Mucosa of rectum (tissue), 2 donors: ENCODE measurements at regions not wholly inside any gene's neighbourhood (a gene's known extent, or its start where the extent isn't known, plus 50 kb on each side); places are given as distances from the start of the nearest gene placed in this dataset.

ENCODE experiments used
- H3K27ac ChIP-seq, 2 donors: one replicate each; pipeline ENCODE4 v1.7.0; 2013; ENCODE audit warnings: inconsistent platforms in 2 of 2, low read depth in 2 of 2, low read length in 2 of 2
- H3K27me3 ChIP-seq, 2 donors: one replicate each; pipeline ENCODE4 v1.7.0; 2013; ENCODE audit warnings: low read length in 2 of 2; ENCODE audit not compliant: control insufficient read depth in 2 of 2, insufficient read depth in 2 of 2
- H3K36me3 ChIP-seq, 2 donors: one replicate each; pipeline ENCODE4 v1.7.0; 2013; ENCODE audit warnings: low read length in 2 of 2; ENCODE audit not compliant: control insufficient read depth in 2 of 2, insufficient read depth in 2 of 2
- H3K4me1 ChIP-seq, 2 donors: one replicate each; pipeline ENCODE4 v1.7.0; 2013; ENCODE audit warnings: low read length in 2 of 2, mild to moderate bottlenecking in 1 of 2; ENCODE audit not compliant: control insufficient read depth in 2 of 2, insufficient read depth in 2 of 2
- H3K4me3 ChIP-seq, 2 donors: one replicate each; pipeline ENCODE4 v1.7.0; 2013; ENCODE audit warnings: low read length in 2 of 2
- H3K9ac ChIP-seq, 2 donors: one replicate each; pipeline ENCODE4 v1.7.0; 2013; ENCODE audit warnings: low read length in 2 of 2, low read depth in 1 of 2, mild to moderate bottlenecking in 1 of 2
- H3K9me3 ChIP-seq, 2 donors: one replicate each; pipeline ENCODE4 v1.7.0; 2013; ENCODE audit warnings: low read length in 2 of 2; ENCODE audit not compliant: control insufficient read depth in 2 of 2
- donor health status: healthy.
- donor health status: Normal muscosa, but diverticular disease.

DNA sequence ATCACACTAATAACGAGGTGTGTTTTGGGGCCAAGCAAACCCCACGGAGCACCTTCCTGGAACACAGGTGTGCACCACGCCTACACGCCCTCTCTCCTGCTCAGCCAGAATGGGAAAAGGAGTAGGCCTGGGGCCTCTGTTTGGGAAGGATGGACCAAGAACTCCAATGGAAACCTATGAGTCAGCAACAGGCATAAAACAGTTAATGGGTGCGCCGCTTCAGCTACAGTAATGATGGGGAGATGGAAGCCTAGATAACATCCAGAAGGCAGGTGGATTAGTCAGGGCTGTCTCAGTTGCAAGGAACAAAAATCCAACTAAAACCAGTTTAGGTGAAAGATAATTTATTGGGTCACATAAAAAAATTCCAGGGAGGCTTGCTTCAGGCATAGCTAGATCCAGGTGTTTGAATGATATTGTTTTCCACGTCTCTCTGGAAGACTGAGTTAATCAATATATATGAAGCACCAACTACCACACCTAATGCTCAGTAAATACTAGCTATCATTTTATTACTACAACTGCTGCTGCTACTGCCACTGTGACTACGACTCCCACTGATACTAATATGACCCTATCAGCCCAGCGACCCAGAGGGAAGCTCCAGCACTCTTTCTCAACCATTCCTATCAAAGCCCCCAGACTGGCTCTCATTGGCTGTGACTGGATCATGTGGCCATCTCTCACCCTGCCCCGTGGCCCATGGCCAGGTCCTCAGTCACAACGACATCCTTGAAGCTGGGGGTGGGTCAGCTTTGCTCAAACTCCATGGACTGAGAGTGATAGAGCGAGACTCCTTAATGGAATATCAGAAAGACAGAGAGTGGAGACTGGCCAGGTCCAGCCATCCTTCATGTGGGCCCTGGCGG lies 155.2 kb upstream of the PTPN1 start:
- no peaks in the 10 kb centered on the region for H3K36me3 ChIP-seq
- H3K4me1 ChIP-seq, result peaks cover 4 to 15% of the 10 kb centered on the region in 2 donors
- H3K9me3 ChIP-seq, result no peaks in the 10 kb centered on the region
- no peak overlapping the region for H3K4me3 ChIP-seq
- no peaks in the 10 kb centered on the region for H3K27me3 ChIP-seq
- H3K9ac ChIP-seq, result no peak overlapping the region
- no peak overlapping the region for H3K27ac ChIP-seq

DNA sequence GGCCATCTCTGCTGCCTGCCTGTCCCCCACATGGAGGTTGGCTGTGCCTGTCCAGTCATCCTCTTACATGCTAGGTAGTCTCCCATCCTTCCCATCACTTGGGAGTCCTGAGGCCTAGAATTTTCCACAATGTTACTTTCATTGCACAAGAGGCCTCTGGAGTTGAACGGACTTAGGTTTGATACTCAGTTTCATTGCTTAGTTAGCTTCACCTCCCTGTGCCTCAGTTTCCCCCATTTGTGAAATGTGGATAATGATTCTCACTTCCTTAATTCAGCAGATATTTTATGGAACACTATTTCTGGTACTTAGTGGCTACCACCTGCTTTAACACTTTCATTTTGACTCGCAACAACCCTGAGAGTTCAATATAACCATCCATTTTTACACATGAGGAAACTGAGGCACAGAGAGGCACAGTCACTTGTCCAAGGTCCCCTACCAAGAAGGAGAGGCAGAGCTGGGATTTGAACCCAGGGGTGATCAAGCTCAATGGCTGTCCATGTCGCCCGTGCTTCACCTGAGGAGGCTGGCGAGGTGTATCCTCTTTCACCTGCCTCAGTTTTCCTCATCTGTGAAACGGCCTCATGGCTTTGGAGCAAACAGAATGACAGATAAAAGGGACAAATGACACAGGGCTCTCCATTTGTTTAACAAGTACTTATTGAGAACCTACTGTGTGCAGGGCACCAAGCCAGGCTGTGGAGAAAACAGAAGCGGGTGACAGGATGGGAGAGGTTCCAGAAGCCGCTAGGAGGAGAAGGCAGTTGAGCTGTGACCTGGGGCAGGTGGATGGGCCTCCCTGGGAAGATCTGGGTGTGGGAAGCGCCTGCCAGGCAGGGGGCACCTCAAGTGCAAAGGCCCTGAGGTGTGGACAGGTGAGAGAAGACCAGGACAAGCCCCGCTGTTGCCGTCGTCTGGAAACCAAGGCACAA lies 154.3 kb upstream of the PTPN1 start:
- Histone ChIP-seq H3K27ac (no peak overlapping the region), H3K9ac (no peak overlapping the region)

DNA sequence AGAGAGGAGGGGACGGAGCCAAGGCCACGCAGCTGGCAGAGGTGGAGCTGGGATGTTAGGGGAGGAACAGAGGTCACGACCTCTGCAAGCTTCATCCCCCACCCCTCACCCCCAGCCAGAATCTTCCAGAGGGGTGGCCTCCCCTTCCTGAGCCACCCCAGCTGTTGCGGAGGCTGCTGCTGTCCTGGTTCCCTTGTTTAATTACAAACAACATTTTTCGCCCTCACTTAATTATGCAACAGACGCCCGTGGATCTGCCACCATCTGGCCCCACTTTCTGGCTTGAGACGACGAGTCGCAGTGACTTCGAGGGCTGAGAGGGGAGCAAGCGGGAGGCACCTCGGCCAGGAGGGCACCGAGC lies 153.7 kb upstream of the PTPN1 start:
- H3K4me1 ChIP-seq, result peaks cover 9 to 26% of the 10 kb centered on the region in 2 donors
- H3K36me3 ChIP-seq, result no peaks in the 10 kb centered on the region
- no peaks in the 10 kb centered on the region for H3K9me3 ChIP-seq
- H3K27ac ChIP-seq, result no peak overlapping the region
- no peak overlapping the region for H3K4me3 ChIP-seq
- no peaks in the 10 kb centered on the region for H3K27me3 ChIP-seq
- no peak overlapping the region for H3K9ac ChIP-seq

More for the DNA sequence above, 154.3 kb upstream of the PTPN1 start:
- Histone ChIP-seq H3K27me3 (no peaks in the 10 kb centered on the region), H3K4me3 (no peak overlapping the region), H3K4me1 (peaks cover 9 to 23% of the 10 kb centered on the region in 2 donors), H3K9me3 (no peaks in the 10 kb centered on the region), H3K36me3 (no peaks in the 10 kb centered on the region)

DNA sequence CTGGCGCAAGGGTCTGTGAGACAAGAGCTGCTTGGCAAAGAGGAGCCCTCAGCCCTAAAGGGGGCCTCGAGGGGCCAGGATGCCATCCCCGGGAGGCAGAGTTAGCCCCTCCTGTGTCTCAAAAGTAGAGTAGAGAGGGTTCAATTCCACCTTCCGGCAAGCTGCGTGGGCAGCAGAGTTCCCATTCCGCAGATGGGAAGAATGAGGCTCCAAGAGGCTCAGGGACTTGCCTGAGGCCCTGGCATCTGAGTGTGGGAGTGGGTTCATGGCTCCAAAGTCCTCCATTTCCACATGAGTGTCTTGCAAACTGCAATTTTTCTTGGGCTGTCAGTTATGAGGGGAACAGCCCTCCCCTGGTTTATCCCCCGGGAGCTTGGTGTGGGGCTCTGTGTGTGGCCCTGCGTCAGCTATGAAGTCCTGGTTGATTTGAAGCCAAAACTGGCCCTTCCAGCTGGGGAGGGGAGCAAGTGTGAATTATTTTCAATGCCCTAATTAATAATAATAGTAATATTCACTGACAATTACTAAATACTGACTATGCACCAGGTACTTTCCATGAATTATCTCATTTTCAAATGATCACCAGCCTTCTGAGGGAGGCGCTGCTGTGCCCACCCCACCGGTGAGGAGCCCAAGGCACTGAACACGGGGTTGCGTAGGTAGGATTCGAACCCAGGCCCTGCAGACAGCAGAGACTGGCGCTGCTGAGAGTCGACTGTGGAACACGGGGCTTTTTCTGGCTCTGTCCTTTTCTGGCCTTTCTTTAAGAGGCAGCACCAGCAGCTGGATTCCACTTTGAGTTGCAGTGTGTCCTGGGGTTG lies 153.0 kb upstream of the PTPN1 start:
- H3K9me3 ChIP-seq, result no peaks in the 10 kb centered on the region
- no peaks in the 10 kb centered on the region for H3K27me3 ChIP-seq
- H3K4me3 ChIP-seq, result no peak overlapping the region
- H3K27ac ChIP-seq, result no peak overlapping the region
- H3K4me1 ChIP-seq, result peaks cover 9 to 26% of the 10 kb centered on the region in 2 donors
- H3K36me3 ChIP-seq, result no peaks in the 10 kb centered on the region
- no peak overlapping the region for H3K9ac ChIP-seq

DNA sequence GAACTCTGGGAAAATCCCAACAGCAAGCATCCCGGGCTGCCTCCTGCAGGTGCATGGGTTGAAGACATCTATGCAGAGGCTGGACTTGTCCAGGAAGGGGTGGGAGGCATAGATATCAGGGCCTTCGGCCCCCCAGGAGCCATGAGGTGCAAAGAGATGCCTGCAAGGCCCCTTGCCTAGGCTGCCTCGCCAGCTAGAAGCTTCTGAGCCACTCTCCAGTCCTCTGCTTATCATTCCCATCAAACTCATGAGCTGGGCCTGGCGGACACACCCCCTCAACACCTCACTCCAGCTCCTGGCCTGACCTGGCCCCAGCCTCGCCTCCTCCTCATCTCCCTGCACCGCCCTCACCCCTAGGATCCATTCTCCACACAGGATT lies 152.4 kb upstream of the PTPN1 start:
- no peaks in the 10 kb centered on the region for H3K27me3 ChIP-seq

DNA sequence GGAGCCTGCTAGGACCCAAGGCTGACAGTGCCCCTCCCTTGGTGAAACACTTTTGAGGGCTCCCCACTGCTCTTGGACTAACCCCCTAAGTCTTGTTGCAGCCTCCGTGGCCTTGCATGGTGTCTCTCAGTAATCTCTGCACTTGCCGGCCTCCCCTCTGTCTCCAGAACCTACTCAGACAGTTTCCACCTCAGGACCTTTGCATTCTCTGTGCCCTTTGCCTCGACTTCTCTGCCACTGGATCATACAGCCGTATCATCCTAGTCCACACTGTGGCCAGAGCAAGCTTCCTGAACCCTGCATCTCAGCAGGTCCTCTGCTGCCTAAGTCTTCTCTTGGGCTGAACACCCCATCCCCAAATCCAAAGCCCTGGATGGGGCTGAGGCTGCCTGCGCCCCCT lies 152.0 kb upstream of the PTPN1 start:
- Histone ChIP-seq H3K9me3 (no peaks in the 10 kb centered on the region), H3K4me1 (peaks cover 9 to 26% of the 10 kb centered on the region in 2 donors), H3K9ac (no peak overlapping the region), H3K27ac (no peak overlapping the region), H3K4me3 (no peak overlapping the region), H3K36me3 (no peaks in the 10 kb centered on the region), H3K27me3 (no peaks in the 10 kb centered on the region)

More for the DNA sequence above, 152.4 kb upstream of the PTPN1 start:
- Histone ChIP-seq H3K9ac (no peak overlapping the region), H3K4me3 (no peak overlapping the region), H3K4me1 (peaks cover 9 to 26% of the 10 kb centered on the region in 2 donors), H3K36me3 (no peaks in the 10 kb centered on the region), H3K9me3 (no peaks in the 10 kb centered on the region), H3K27ac (no peak overlapping the region)

DNA sequence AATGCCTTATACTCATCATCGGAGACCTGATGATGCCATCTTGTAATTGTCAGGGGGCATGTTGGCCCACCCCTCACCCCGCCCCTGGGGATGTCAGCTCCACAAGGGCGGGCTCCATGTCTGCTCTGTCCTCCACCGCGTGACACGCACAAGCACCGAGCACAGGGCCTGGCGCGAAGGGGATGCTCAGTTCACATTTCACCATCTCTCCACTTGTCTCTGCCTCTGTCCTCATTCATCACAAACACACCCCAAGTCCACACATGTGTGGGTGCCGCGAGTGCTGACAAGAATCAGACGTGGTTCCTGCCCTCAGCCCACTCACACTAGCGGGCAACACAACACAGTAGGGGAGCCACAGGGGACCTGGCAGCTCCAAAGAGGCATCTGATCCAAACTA lies 151.2 kb upstream of the PTPN1 start:
- Histone ChIP-seq H3K36me3 (no peaks in the 10 kb centered on the region), H3K9me3 (no peaks in the 10 kb centered on the region), H3K27me3 (no peaks in the 10 kb centered on the region), H3K4me1 (peaks cover 9 to 26% of the 10 kb centered on the region in 2 donors), H3K4me3 (no peak overlapping the region), H3K27ac (no peak overlapping the region), H3K9ac (no peak overlapping the region)

DNA sequence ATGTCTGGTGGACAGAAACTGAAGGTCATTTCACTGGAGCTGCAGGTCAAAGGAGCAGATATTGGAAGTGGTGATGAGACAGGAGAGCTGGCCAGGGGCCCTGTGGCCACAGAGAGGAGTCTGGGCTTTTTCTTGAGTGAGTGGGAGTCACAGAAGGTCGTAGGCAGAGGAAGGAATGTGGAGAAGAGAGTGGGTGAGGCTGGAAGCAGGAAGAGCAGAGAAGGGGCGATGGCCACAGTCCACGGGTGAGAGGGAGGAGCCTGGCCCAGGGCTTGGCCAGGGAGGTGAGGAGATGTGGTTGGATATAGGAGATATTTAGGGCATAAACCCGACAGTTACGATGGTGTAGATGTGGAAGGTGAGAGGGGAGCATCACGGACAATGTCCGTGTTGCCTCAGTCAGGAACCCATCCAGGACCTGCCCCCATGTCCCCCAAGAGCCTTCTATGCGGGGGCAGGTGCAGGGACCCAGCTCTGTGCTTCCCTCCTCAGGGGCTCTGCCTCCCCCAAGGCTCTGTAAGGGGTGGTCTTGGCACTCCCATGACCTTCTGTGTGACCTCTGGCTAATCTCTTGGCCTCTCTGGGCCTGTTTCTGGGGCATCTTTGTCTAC lies 150.5 kb upstream of the PTPN1 start:
- Histone ChIP-seq H3K27me3 (no peaks in the 10 kb centered on the region), H3K27ac (no peak overlapping the region)

DNA sequence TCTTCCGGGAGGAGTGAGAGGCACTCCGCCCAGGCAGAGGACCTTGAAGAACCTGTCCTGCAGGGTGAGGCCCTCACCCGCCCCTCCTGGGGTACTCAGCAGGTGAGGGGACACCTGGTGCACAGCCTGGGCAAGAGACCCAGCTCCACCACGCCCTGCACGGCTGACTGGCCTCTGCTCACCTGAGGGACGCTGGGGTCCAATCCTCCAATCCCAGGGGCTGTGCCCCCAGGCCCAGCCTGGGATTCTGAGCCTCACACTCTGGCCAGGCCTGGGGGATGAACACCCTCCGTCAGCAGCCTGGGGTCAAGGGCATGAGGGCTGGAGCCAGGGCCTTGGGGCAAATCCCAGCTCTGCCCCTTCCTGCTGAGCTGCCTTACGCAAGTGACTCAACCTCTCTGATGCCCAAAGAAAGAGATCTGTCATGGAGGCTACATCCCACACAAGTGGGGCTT lies 149.9 kb upstream of the PTPN1 start:
- Histone ChIP-seq H3K36me3 (no peaks in the 10 kb centered on the region), H3K9me3 (no peaks in the 10 kb centered on the region), H3K9ac (no peak overlapping the region), H3K27me3 (no peaks in the 10 kb centered on the region), H3K27ac (no peak overlapping the region), H3K4me3 (no peak overlapping the region), H3K4me1 (peaks cover 9 to 21% of the 10 kb centered on the region in 2 donors)

More for the DNA sequence above, 150.5 kb upstream of the PTPN1 start:
- Histone ChIP-seq H3K4me3 (no peak overlapping the region), H3K36me3 (no peaks in the 10 kb centered on the region), H3K9ac (no peak overlapping the region), H3K4me1 (peaks cover 9 to 23% of the 10 kb centered on the region in 2 donors), H3K9me3 (no peaks in the 10 kb centered on the region)
